Common myeloid progenitor, CD34-positive (primary cell): ENCODE measurements at regions not wholly inside any gene's neighbourhood (a gene's known extent, or its start where the extent isn't known, plus 50 kb on each side); places are given as distances from the start of the nearest gene placed in this dataset.

Experiments used
- CTCF ChIA-PET: fragments of 350-600 bp; sonication (Branson Sonifier 250); formaldehyde crosslinking; loops from one replicate; lab custom pipeline; 2021; ENCODE audit warnings: antibody characterized with exemption; lab: Charles Lee
- POLR2A ChIA-PET: fragments of 350-600 bp; sonication (Branson Sonifier 250); formaldehyde crosslinking; loops from one replicate; lab custom pipeline; 2021; ENCODE audit warnings: antibody characterized with exemption; lab: Charles Lee
- DNase-seq, 3 donors: peaks; one replicate each; pipeline versions ENCODE4 v3.0.0 to v3.0.0-alpha.2; 2013
- H3K27ac ChIP-seq, 2 experiments: 1 replicate in 1 of 2; 2 replicates in 1 of 2; pipeline ENCODE4 v1.7.0; 2013; ENCODE audit warnings: inconsistent platforms in 2 of 2, low read length in 2 of 2, mild to moderate bottlenecking in 2 of 2, low read depth in 1 of 2, moderate library complexity in 1 of 2; ENCODE audit not compliant: severe bottlenecking in 2 of 2, insufficient read depth in 1 of 2, poor library complexity in 1 of 2
- H3K27me3 ChIP-seq, 5 experiments: replicated peaks in 2 of 5; 1 replicate in 3 of 5; 2 replicates in 2 of 5; pipeline versions ENCODE4 v1.6.1 to v1.7.0; 2013; ENCODE audit warnings: low read length in 4 of 5, mild to moderate bottlenecking in 2 of 5, moderate library complexity in 2 of 5, inconsistent platforms in 1 of 5; ENCODE audit not compliant: insufficient read depth in 5 of 5, control insufficient read depth in 4 of 5
- H3K36me3 ChIP-seq, 4 experiments: 1 replicate in 2 of 4; 2 replicates in 2 of 4; pipeline versions ENCODE4 v1.6.1 to v1.7.0; 2013; ENCODE audit warnings: low read length in 3 of 4, control low read depth in 1 of 4, mild to moderate bottlenecking in 1 of 4; ENCODE audit not compliant: control insufficient read depth in 4 of 4, insufficient read depth in 4 of 4
- H3K4me1 ChIP-seq, 4 experiments: 1 replicate in 3 of 4; 2 replicates in 1 of 4; pipeline versions ENCODE4 v1.6.1 to v1.7.1; 2013; ENCODE audit warnings: low read length in 3 of 4, mild to moderate bottlenecking in 3 of 4, control low read depth in 1 of 4, inconsistent platforms in 1 of 4, moderate library complexity in 1 of 4; ENCODE audit not compliant: control insufficient read depth in 4 of 4, insufficient read depth in 4 of 4; ENCODE audit errors: control extremely low read depth in 1 of 4
- H3K4me3 ChIP-seq, 7 experiments: 1 replicate in 4 of 7; 2 replicates in 3 of 7; pipeline versions ENCODE4 v1.5.1 to v1.7.0; 2013; ENCODE audit warnings: mild to moderate bottlenecking in 7 of 7, low read length in 6 of 7, moderate library complexity in 6 of 7, inconsistent platforms in 2 of 7, low read depth in 2 of 7, control low read depth in 1 of 7; ENCODE audit not compliant: insufficient read depth in 4 of 7, control insufficient read depth in 1 of 7; ENCODE audit errors: extremely low read depth in 1 of 7
- H3K9me3 ChIP-seq, 5 experiments: 1 replicate in 4 of 5; 2 replicates in 1 of 5; pipeline versions ENCODE4 v1.6.1 to v1.7.1; 2013; ENCODE audit warnings: low read length in 4 of 5, mild to moderate bottlenecking in 2 of 5, inconsistent platforms in 1 of 5, low read depth in 1 of 5, moderate library complexity in 1 of 5; ENCODE audit not compliant: control insufficient read depth in 4 of 5, insufficient read depth in 2 of 5; ENCODE audit errors: control extremely low read depth in 1 of 5
- WGBS: methylation state at CpG from one replicate; pipeline ENCODE4 v1.1.5; 2013; ENCODE audit not compliant: insufficient coverage; 5-methylcytosine and 5-hydroxymethylcytosine counted together

GRCh38 chr9:99474186-99474585 lies 252.1 kb downstream of the SEC61B start:
- Histone ChIP-seq H3K4me1 (no peaks in the 10 kb centered on the region), H3K27ac (no peak overlapping the region), H3K4me3 (no peak overlapping the region), H3K9me3 (no peaks in the 10 kb centered on the region), H3K36me3 (no peaks in the 10 kb centered on the region), H3K27me3 (no peaks in the 10 kb centered on the region)
- POLR2A ChIA-PET, result no interaction called here
- CTCF ChIA-PET, result interaction anchor here (1.4 kb wide), 2 partner anchors 12 to 14 kb away, joined by 3 read pairs; no protein-coding TSS in a partner anchor
- no peak for DNase-seq

GRCh38 chr9:99475401-99476065 lies 253.5 kb downstream of the SEC61B start:
- H3K27ac ChIP-seq, result no peak overlapping the region
- H3K4me3 ChIP-seq, result no peak overlapping the region
- no peaks in the 10 kb centered on the region for H3K36me3 ChIP-seq
- H3K4me1 ChIP-seq, result no peaks in the 10 kb centered on the region
- no peaks in the 10 kb centered on the region for H3K27me3 ChIP-seq
- CTCF ChIA-PET, result no interaction called here
- DNase-seq, result no peak
- no peaks in the 10 kb centered on the region for H3K9me3 ChIP-seq
- WGBS, result 96% methylated on average over 2 of the region's 3 CpGs
- POLR2A ChIA-PET, result no interaction called here

GRCh38 chr9:99478469-99479027 lies 256.5 kb downstream of the SEC61B start:
- no peak for DNase-seq
- ChIA-PET POLR2A (no interaction called here), CTCF (interaction anchor here (1.0 kb wide), 1 partner anchor 28 kb away, joined by 3 read pairs; no protein-coding TSS in a partner anchor)
- no peaks in the 10 kb centered on the region for H3K36me3 ChIP-seq
- H3K4me3 ChIP-seq, result no peak overlapping the region
- H3K9me3 ChIP-seq, result no peaks in the 10 kb centered on the region
- no peak overlapping the region for H3K27ac ChIP-seq
- H3K4me1 ChIP-seq, result no peaks in the 10 kb centered on the region
- 89% methylated on average over 7 of the region's 10 CpGs for WGBS
- no peaks in the 10 kb centered on the region for H3K27me3 ChIP-seq

GRCh38 chr9:99479929-99480328 lies 257.8 kb downstream of the SEC61B start:
- Histone ChIP-seq H3K4me1 (no peaks in the 10 kb centered on the region), H3K4me3 (no peak overlapping the region), H3K27me3 (no peaks in the 10 kb centered on the region), H3K9me3 (no peaks in the 10 kb centered on the region), H3K27ac (no peak overlapping the region), H3K36me3 (no peaks in the 10 kb centered on the region)
- 79% methylated on average over 3 of the region's 3 CpGs for WGBS
- ChIA-PET POLR2A (no interaction called here), CTCF (interaction anchor here (1.0 kb wide), 1 partner anchor 29 kb away, joined by 3 read pairs; no protein-coding TSS in a partner anchor)
- no peak for DNase-seq

DNA sequence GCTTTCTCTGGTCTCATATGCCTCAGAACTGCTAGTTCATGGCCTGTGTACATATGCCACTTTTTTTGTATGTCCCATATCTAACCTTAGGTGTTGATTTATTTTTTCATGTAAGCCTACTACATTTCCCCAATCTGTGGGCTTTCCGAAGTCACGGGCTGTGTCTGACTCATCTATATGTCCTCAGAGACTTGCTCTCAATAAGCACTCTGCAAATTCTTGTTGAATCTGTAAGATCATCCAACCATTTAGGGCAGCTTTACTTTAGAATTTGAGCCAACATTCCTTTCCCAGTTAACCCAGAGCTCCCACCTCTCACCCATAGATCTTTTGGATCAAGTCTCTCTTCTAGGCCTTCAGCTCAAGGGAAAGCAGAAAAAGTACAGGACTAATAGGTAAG lies 263.4 kb downstream of the SEC61B start:
- DNase-seq, result no peak
- H3K36me3 ChIP-seq, result no peaks in the 10 kb centered on the region
- H3K4me3 ChIP-seq, result no peak overlapping the region
- 50% methylated on average over 2 of the region's 2 CpGs for WGBS
- no peak overlapping the region for H3K27ac ChIP-seq
- H3K9me3 ChIP-seq, result peaks cover 0 to 2% (median 0%) of the 10 kb centered on the region in 5 experiments
- H3K27me3 ChIP-seq, result no peaks in the 10 kb centered on the region
- CTCF ChIA-PET, result no interaction called here
- POLR2A ChIA-PET, result no interaction called here
- H3K4me1 ChIP-seq, result peaks cover 0 to 4% (median 0%) of the 10 kb centered on the region in 4 experiments

GRCh38 chr9:99486684-99487083 lies 264.6 kb downstream of the SEC61B start:
- H3K4me1 ChIP-seq, result peaks cover 2 to 10% (median 7%) of the 10 kb centered on the region in 4 experiments
- H3K27ac ChIP-seq, result no peak overlapping the region
- no peaks in the 10 kb centered on the region for H3K36me3 ChIP-seq
- DNase-seq, result no peak
- peaks cover 0 to 2% (median 0%) of the 10 kb centered on the region in 5 experiments for H3K9me3 ChIP-seq
- ChIA-PET POLR2A (no interaction called here), CTCF (interaction anchor here (1.1 to 1.9 kb wide), 3 partner anchors 12 to 30 kb away, joined by 3 to 6 read pairs (median 4); no protein-coding TSS in a partner anchor)
- H3K4me3 ChIP-seq, result no peak overlapping the region
- H3K27me3 ChIP-seq, result no peaks in the 10 kb centered on the region
